Parathyroid adenoma (tissue), 2 donors: ENCODE measurements at regions not wholly inside any gene's neighbourhood (a gene's known extent, or its start where the extent isn't known, plus 50 kb on each side); places are given as distances from the start of the nearest gene placed in this dataset.

Source experiments
- H2AFZ ChIP-seq: fragments of 300-600 bp; sonication (generic); one replicate; pipeline ENCODE4 v1.7.0; 2017; ENCODE audit warnings: antibody characterized with exemption, mild to moderate bottlenecking
- H3K27ac ChIP-seq: fragments of 300-600 bp; sonication (generic); one replicate; pipeline ENCODE4 v1.7.0; 2017
- H3K27me3 ChIP-seq: fragments of 300-600 bp; sonication (generic); one replicate; pipeline ENCODE4 v1.7.0; 2017; ENCODE audit warnings: low read length; ENCODE audit not compliant: control insufficient read depth, insufficient read depth
- H3K36me3 ChIP-seq: fragments of 300-600 bp; sonication (generic); one replicate; pipeline ENCODE4 v1.7.0; 2017; ENCODE audit warnings: low read length; ENCODE audit not compliant: control insufficient read depth, insufficient read depth
- H3K4me1 ChIP-seq: fragments of 300-600 bp; sonication (generic); one replicate; pipeline ENCODE4 v1.7.0; 2017; ENCODE audit warnings: control low read depth
- H3K4me2 ChIP-seq: fragments of 300-600 bp; sonication (generic); one replicate; pipeline ENCODE4 v1.7.0; 2017; ENCODE audit warnings: low read length
- H3K4me3 ChIP-seq: fragments of 300-600 bp; sonication (generic); one replicate; pipeline ENCODE4 v1.7.0; 2017; ENCODE audit warnings: low read depth, low read length
- H3K79me2 ChIP-seq: fragments of 300-600 bp; sonication (generic); one replicate; pipeline ENCODE4 v1.7.0; 2017; ENCODE audit warnings: control low read depth
- H3K9ac ChIP-seq: fragments of 300-600 bp; sonication (generic); one replicate; pipeline ENCODE4 v1.7.0; 2017; ENCODE audit warnings: mild to moderate bottlenecking
- H3K9me3 ChIP-seq: fragments of 300-600 bp; sonication (generic); one replicate; pipeline ENCODE4 v1.7.0; 2017; ENCODE audit warnings: low read length; ENCODE audit not compliant: control insufficient read depth
- TF ChIP-seq, protein P1 (sequence below): fragments of 300-600 bp; sonication (generic); IDR thresholded peaks from one replicate; pipeline ENCODE4 v1.7.0; 2017; ENCODE audit warnings: antibody characterized with exemption, mild to moderate bottlenecking
- donor health status: primary hyperparathyroidism.

DNA sequence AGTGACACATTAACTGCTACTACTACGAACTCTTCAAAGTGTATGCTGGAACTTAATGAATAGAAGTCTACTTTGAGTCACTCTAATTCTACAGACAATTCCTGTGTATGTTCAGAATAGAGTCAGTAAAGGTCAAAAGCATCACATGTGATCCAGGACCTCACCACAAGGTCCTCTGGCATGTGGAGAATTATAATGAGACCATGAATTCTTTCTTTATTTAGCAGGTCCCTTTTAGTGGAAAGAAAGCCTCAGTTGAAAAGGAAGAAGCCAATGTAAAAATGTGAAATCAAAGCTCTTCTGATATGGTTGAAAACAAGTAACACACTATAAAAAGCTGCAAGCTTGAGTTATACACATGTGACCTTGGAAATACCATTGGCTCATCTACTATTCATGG is 1612.1 kb upstream of the GOT2 start:
- no peaks in the 10 kb centered on the region for H3K4me1 ChIP-seq
- no peak overlapping the region for H3K9ac ChIP-seq
- no peaks in the 10 kb centered on the region for H3K36me3 ChIP-seq
- no peak overlapping the region for H3K27ac ChIP-seq
- H2AFZ ChIP-seq = no peak overlapping the region
- H3K9me3 ChIP-seq = no peaks in the 10 kb centered on the region
- TF ChIP-seq, protein P1, sequence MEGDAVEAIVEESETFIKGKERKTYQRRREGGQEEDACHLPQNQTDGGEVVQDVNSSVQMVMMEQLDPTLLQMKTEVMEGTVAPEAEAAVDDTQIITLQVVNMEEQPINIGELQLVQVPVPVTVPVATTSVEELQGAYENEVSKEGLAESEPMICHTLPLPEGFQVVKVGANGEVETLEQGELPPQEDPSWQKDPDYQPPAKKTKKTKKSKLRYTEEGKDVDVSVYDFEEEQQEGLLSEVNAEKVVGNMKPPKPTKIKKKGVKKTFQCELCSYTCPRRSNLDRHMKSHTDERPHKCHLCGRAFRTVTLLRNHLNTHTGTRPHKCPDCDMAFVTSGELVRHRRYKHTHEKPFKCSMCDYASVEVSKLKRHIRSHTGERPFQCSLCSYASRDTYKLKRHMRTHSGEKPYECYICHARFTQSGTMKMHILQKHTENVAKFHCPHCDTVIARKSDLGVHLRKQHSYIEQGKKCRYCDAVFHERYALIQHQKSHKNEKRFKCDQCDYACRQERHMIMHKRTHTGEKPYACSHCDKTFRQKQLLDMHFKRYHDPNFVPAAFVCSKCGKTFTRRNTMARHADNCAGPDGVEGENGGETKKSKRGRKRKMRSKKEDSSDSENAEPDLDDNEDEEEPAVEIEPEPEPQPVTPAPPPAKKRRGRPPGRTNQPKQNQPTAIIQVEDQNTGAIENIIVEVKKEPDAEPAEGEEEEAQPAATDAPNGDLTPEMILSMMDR = no peak
- no peak overlapping the region for H3K4me2 ChIP-seq
- H3K79me2 ChIP-seq = no peaks in the 10 kb centered on the region
- no peak overlapping the region for H3K4me3 ChIP-seq
- no peaks in the 10 kb centered on the region for H3K27me3 ChIP-seq

DNA sequence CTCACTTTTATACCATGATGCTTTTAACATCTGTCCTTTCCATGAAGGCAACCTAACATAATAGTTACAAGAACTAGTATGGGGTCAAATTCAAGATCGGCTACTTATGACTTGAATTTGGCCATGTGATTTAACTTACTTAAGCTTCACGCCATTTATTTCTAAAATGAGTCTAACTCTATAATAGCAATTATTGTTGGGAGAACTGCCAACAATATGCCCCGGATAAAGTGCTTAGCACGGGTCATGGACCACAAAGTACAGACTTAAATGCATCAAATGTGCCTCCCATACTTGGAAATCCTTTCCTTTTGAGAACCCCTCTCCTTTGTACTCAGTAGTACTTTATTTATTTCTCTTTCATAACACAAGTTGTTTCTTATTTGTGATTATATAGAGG is 1603.6 kb upstream of the GOT2 start:
- TF ChIP-seq, protein P1 = no peak
- Histone ChIP-seq H2AFZ (no peak overlapping the region), H3K9me3 (no peaks in the 10 kb centered on the region), H3K4me1 (no peaks in the 10 kb centered on the region), H3K9ac (no peak overlapping the region), H3K27me3 (no peaks in the 10 kb centered on the region), H3K4me3 (no peak overlapping the region), H3K36me3 (no peaks in the 10 kb centered on the region), H3K27ac (no peak overlapping the region), H3K79me2 (no peaks in the 10 kb centered on the region), H3K4me2 (no peak overlapping the region)

DNA sequence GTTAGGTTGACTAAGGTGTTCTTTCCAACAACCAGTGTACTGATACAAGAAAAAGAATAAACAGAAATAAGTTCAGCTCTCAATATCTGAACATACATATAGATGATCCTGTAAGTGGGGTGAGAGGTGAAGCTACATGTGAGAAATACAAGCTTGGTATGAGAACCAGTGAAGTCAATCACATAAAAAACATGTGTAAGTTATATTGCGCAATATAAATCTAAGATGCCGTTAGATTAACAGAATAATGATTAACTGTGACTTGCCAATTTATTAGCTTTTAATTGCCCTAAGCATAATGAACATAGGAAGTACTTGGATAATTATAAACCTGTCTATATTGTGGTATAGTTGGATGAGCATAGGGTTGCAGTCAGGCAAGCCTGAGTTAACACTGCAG is 1597.1 kb upstream of the GOT2 start:
- no peak overlapping the region for H3K4me3 ChIP-seq
- no peak overlapping the region for H3K4me2 ChIP-seq
- no peak overlapping the region for H3K9ac ChIP-seq
- H3K36me3 ChIP-seq = no peaks in the 10 kb centered on the region
- no peaks in the 10 kb centered on the region for H3K4me1 ChIP-seq
- no peak overlapping the region for H3K27ac ChIP-seq
- no peaks in the 10 kb centered on the region for H3K9me3 ChIP-seq
- H3K79me2 ChIP-seq = no peaks in the 10 kb centered on the region
- no peaks in the 10 kb centered on the region for H3K27me3 ChIP-seq
- TF ChIP-seq, protein P1 = no peak
- H2AFZ ChIP-seq = no peak overlapping the region

DNA sequence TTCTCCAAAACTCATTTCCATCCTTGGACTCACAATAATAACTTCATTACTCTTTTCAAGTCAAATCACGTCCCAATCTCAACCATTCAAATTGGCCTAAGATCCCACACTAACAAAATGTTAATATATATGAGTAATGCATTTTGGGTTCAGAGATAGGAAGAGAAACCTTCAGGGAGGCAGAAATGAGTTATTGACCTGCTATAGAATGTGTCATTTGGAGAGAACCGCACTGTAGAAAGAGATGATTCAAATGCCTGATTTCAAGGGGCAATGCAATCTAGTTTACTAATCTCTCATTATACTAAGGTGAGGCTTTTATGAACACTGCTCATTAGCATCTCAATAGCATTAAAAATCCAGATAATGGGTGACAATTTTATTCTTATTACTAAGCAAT is 1595.0 kb upstream of the GOT2 start:
- H3K79me2 ChIP-seq = no peaks in the 10 kb centered on the region
- no peak overlapping the region for H3K4me2 ChIP-seq
- H3K27ac ChIP-seq = no peak overlapping the region
- TF ChIP-seq, protein P1 = no peak
- H3K9ac ChIP-seq = no peak overlapping the region
- no peak overlapping the region for H3K4me3 ChIP-seq
- no peaks in the 10 kb centered on the region for H3K27me3 ChIP-seq
- no peak overlapping the region for H2AFZ ChIP-seq
- no peaks in the 10 kb centered on the region for H3K4me1 ChIP-seq
- H3K9me3 ChIP-seq = no peaks in the 10 kb centered on the region
- H3K36me3 ChIP-seq = no peaks in the 10 kb centered on the region

DNA sequence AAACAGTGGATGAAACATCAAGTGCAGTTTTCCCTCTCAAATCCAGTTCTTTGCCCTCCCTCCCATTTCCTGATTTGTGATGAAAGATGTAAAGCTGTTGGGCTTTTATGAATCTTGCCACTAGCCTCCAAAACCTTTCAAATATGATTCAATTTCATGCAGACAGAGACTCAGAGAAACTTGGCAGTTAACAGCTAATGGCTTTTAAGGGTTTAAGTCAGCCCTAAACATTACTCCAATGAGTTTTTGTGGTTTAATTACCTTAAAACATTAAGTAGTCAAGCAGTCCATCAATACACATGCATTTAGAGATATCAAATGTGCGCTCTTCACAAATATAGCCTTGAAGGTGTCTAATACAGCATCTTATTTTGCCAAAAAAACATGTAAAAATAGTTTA is 1594.0 kb upstream of the GOT2 start:
- Histone ChIP-seq H3K4me2 (no peak overlapping the region), H3K4me3 (no peak overlapping the region), H3K79me2 (no peaks in the 10 kb centered on the region), H3K27me3 (no peaks in the 10 kb centered on the region), H3K4me1 (no peaks in the 10 kb centered on the region), H3K27ac (no peak overlapping the region), H2AFZ (no peak overlapping the region), H3K36me3 (no peaks in the 10 kb centered on the region), H3K9me3 (no peaks in the 10 kb centered on the region), H3K9ac (no peak overlapping the region)
- TF ChIP-seq, protein P1 = no peak
